ENCODE measurements at regions not wholly inside any gene's neighbourhood (a gene's known extent, or its start where the extent isn't known, plus 50 kb on each side); places are given as distances from the start of the nearest gene placed in this dataset.

DNA sequence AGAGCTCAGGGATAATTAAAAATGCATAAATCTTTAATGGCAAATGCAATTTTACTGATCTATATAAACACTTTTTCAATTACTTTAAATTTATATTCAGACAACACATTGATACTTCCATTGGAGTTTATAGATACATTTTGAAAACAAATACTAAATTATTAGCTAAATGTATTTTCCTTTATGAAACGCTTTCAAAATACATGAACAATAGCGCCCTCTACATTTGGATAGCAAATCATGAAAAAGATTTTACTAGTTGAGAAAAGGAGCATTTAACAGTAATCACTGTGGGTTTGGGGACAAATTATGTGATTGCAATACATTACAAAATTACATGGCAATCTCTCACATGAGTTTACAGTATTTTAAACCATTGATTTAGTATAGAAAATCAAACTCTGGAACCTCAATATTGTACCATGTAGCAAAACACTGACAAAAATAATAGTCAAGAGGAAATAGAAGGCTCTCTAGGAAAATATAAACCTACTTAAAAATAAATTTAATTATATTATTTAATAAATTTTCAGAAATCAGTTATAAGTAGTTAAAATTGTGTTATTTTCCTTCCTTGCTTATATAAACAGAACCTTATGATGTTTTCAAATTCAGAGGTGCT lies 207.9 kb downstream of the ZIC1 start:
- Histone ChIP-seq H2AFZ (no peak overlapping the region), H3K4me3 (ENCODE audit: low read depth, low read length) (no peak overlapping the region), H3K4me2 (ENCODE audit: low read length) (no peak overlapping the region), H3K36me3 (ENCODE audit: control insufficient read depth, insufficient read depth, low read length) (no peaks in the 10 kb centered on the region), H3K27me3 (ENCODE audit: control insufficient read depth, insufficient read depth, low read length) (no peaks in the 10 kb centered on the region), H3K27ac (no peak overlapping the region), H3K4me1 (no peaks in the 10 kb centered on the region), H3K9me3 (ENCODE audit: control insufficient read depth, low read length) (no peaks in the 10 kb centered on the region), H3K79me2 (no peaks in the 10 kb centered on the region), H3K9ac (no peak overlapping the region)
- TF ChIP-seq, protein P1, sequence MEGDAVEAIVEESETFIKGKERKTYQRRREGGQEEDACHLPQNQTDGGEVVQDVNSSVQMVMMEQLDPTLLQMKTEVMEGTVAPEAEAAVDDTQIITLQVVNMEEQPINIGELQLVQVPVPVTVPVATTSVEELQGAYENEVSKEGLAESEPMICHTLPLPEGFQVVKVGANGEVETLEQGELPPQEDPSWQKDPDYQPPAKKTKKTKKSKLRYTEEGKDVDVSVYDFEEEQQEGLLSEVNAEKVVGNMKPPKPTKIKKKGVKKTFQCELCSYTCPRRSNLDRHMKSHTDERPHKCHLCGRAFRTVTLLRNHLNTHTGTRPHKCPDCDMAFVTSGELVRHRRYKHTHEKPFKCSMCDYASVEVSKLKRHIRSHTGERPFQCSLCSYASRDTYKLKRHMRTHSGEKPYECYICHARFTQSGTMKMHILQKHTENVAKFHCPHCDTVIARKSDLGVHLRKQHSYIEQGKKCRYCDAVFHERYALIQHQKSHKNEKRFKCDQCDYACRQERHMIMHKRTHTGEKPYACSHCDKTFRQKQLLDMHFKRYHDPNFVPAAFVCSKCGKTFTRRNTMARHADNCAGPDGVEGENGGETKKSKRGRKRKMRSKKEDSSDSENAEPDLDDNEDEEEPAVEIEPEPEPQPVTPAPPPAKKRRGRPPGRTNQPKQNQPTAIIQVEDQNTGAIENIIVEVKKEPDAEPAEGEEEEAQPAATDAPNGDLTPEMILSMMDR (IDR thresholded peaks at IDR 0.05), result no peak

DNA sequence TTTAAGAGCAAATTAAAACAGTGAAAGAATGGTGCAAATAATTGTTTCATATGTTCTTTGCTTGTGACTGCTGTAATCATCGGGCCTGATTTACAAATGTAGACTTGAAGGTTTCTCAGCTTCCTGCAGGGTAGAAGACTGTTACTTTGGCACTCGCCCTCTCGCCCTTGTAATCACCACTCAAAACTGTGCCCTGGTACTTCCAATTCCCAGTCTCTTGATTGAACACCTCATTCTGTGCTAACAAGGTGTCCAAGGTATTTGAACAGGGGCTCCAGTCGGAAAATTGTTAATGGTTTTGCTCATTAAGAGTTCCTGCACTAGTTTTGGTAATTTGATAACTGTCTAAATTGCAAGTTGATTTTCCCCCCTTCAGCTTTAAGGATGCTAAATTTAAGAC lies 209.5 kb downstream of the ZIC1 start:
- Histone ChIP-seq H3K4me3 (ENCODE audit: low read depth, low read length) (no peak overlapping the region), H3K4me1 (no peaks in the 10 kb centered on the region), H3K4me2 (ENCODE audit: low read length) (no peak overlapping the region), H3K9ac (no peak overlapping the region), H3K9me3 (ENCODE audit: control insufficient read depth, low read length) (no peaks in the 10 kb centered on the region), H2AFZ (no peak overlapping the region), H3K27me3 (ENCODE audit: control insufficient read depth, insufficient read depth, low read length) (no peaks in the 10 kb centered on the region), H3K27ac (no peak overlapping the region), H3K79me2 (no peaks in the 10 kb centered on the region), H3K36me3 (ENCODE audit: control insufficient read depth, insufficient read depth, low read length) (no peaks in the 10 kb centered on the region)
- TF ChIP-seq, protein P1 (IDR thresholded peaks at IDR 0.05), result no peak

DNA sequence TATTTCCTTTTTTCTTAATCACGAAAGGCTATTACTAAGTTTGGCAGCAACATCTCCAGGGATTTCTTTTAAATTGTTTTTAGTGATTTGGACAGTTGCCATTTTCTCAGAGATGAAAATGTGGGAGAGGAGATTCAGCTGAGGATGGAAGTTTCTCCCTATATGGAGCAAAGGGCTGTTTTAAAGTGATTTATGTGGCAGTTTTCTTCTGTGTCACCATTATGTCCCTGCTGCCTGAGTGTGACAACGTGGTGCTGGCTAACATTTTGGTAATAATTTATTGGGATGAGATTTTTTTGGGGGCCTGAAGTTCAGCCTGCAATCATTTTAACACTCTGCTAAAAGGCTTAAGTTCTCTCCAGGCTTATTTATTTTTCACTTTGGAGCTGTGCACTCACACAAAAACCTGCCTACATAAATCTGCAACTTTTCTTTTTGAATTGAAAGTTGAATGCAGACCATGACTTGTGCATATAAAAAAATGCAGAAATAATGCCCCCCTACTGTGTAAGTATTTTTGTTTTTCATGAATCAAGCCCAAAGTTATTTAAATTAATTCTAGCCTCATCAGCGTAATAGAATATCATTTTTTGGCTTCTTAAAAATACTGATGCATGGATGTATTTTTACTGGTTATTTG lies 210.9 kb downstream of the ZIC1 start:
- Histone ChIP-seq H3K27ac (no peak overlapping the region), H3K27me3 (ENCODE audit: control insufficient read depth, insufficient read depth, low read length) (no peaks in the 10 kb centered on the region), H3K4me1 (no peaks in the 10 kb centered on the region), H3K4me2 (ENCODE audit: low read length) (no peak overlapping the region), H2AFZ (no peak overlapping the region), H3K4me3 (ENCODE audit: low read depth, low read length) (no peak overlapping the region), H3K9ac (no peak overlapping the region), H3K36me3 (ENCODE audit: control insufficient read depth, insufficient read depth, low read length) (no peaks in the 10 kb centered on the region), H3K79me2 (no peaks in the 10 kb centered on the region), H3K9me3 (ENCODE audit: control insufficient read depth, low read length) (no peaks in the 10 kb centered on the region)
- TF ChIP-seq, protein P1 (IDR thresholded peaks at IDR 0.05), result no peak

DNA sequence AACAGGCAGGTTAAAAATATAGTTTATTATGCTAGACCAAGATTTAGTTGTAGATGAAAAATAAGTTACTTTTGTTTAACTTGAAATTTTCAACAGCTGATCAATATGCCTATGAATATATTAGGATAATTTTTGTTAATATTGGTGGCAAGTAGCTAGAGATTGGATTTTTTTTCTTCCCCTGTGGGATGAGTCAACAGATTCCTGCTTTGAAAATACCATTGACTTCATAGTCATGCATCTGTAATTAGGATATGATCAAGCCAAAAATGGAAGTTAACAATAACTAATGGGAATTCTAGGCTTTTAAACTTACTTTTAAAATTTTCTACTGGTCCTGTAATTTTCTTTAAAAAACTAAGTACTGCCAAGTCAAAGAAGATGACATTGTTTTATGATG lies 211.7 kb downstream of the ZIC1 start:
- H3K4me2 ChIP-seq (ENCODE audit: low read length), result no peak overlapping the region
- H3K9me3 ChIP-seq (ENCODE audit: control insufficient read depth, low read length), result no peaks in the 10 kb centered on the region
- no peak overlapping the region for H2AFZ ChIP-seq
- no peak overlapping the region for H3K9ac ChIP-seq
- no peak overlapping the region for H3K27ac ChIP-seq
- H3K79me2 ChIP-seq, result no peaks in the 10 kb centered on the region
- no peaks in the 10 kb centered on the region for H3K4me1 ChIP-seq
- no peaks in the 10 kb centered on the region for H3K36me3 ChIP-seq (ENCODE audit: control insufficient read depth, insufficient read depth, low read length)
- TF ChIP-seq, protein P1 (IDR thresholded peaks at IDR 0.05), result no peak
- H3K27me3 ChIP-seq (ENCODE audit: control insufficient read depth, insufficient read depth, low read length), result no peaks in the 10 kb centered on the region
- no peak overlapping the region for H3K4me3 ChIP-seq (ENCODE audit: low read depth, low read length)

DNA sequence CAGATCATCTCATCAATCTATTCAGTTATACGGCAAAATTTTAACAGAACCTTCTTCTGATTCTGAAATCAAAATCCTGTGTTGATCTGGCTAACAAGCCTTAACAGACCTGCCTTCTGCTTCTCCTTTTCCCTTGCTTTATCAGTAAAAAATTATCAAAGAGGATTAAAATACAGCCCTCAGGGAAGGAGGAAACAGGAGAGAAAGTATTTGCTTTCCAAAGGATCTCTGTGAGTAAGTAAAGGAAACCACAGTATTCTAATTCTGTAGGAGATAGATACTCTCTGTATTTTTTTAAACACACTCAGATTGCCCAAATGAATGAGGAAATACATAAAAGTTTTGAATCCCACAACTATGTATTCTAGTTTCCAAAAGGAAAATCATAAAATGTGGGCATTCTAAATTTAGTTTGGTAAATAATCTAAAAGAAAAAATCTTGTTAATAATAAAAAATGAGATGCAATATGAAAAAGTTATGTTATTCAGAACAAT lies 221.8 kb downstream of the ZIC1 start:
- Histone ChIP-seq H3K36me3 (ENCODE audit: control insufficient read depth, insufficient read depth, low read length) (no peaks in the 10 kb centered on the region), H3K9ac (no peak overlapping the region), H3K4me2 (ENCODE audit: low read length) (no peak overlapping the region), H3K9me3 (ENCODE audit: control insufficient read depth, low read length) (peaks cover 5% of the 10 kb centered on the region), H3K4me1 (no peaks in the 10 kb centered on the region), H3K79me2 (no peaks in the 10 kb centered on the region), H3K27ac (no peak overlapping the region), H3K27me3 (ENCODE audit: control insufficient read depth, insufficient read depth, low read length) (no peaks in the 10 kb centered on the region), H2AFZ (no peak overlapping the region), H3K4me3 (ENCODE audit: low read depth, low read length) (no peak overlapping the region)
- TF ChIP-seq, protein P1 (IDR thresholded peaks at IDR 0.05), result no peak

All from parathyroid adenoma (tissue), 2 donors.